A673 (cell line): ENCODE measurements at regions not wholly inside any gene's neighbourhood (a gene's known extent, or its start where the extent isn't known, plus 50 kb on each side); places are given as distances from the start of the nearest gene placed in this dataset.

Experiments
- CTCF ChIP-seq: fragments of 300-800, 200-600 bp; sonication (generic); conservative IDR thresholded peaks from 2 replicates; pipeline ENCODE4 v1.5.1; 2017; ENCODE audit warnings: low read depth, mild to moderate bottlenecking, antibody characterized with exemption, low read length, moderate library complexity, mixed read lengths
- EZH2 ChIP-seq: fragments of 200-600 bp; sonication (generic); IDR thresholded peaks from 2 replicates; pipeline ENCODE4 v1.6.1; 2017; ENCODE audit warnings: borderline replicate concordance, low read depth, mild to moderate bottlenecking, mixed read lengths, antibody characterized with exemption, low read length; ENCODE audit not compliant: poor library complexity, severe bottlenecking

GRCh38 chr1:4271338-4271998 is 371.4 kb upstream of the C1orf174 start:
- no peak for TF ChIP-seq CTCF
- no peak for TF ChIP-seq EZH2
